Smooth muscle cell (in vitro differentiated cells): ENCODE measurements at regions not wholly inside any gene's neighbourhood (a gene's known extent, or its start where the extent isn't known, plus 50 kb on each side); places are given as distances from the start of the nearest gene placed in this dataset.
A peak's percentile ranks its signal among the peaks of the same experiment; 100 is the strongest.

Experiments used
- DNase-seq: peaks from one replicate; lab custom pipeline; 2025; ENCODE audit not compliant: unreplicated experiment; lab: John Stamatoyannopoulos, UW
- H2AFZ ChIP-seq: fragments of 200-600 bp; sonication (generic); 2 replicates; pipeline ENCODE4 v1.6.0; 2016; ENCODE audit warnings: antibody characterized with exemption, low read depth, mild to moderate bottlenecking
- H3F3A ChIP-seq: fragments of 200-600 bp; sonication (generic); 2 replicates; pipeline ENCODE4 v1.6.0; 2017; ENCODE audit warnings: antibody characterized with exemption, low read depth
- H3K27ac ChIP-seq: fragments of 200-600 bp; sonication (generic); 2 replicates; pipeline ENCODE4 v1.5.1; 2016; ENCODE audit warnings: low read depth, mild to moderate bottlenecking
- H3K27me3 ChIP-seq: fragments of 200-600 bp; sonication (generic); 2 replicates; pipeline ENCODE4 v1.6.1; 2016; ENCODE audit warnings: low read depth, mild to moderate bottlenecking
- H3K36me3 ChIP-seq: fragments of 200-600 bp; sonication (generic); 2 replicates; pipeline ENCODE4 v1.5.1; 2016; ENCODE audit warnings: low read depth
- H3K4me1 ChIP-seq: fragments of 200-600 bp; sonication (generic); 2 replicates; pipeline ENCODE4 v1.5.1; 2016; ENCODE audit warnings: low read depth
- H3K4me2 ChIP-seq: fragments of 200-600 bp; sonication (generic); 2 replicates; pipeline ENCODE4 v1.6.0; 2016; ENCODE audit warnings: mild to moderate bottlenecking
- H3K4me3 ChIP-seq: fragments of 200-600 bp; sonication (generic); 2 replicates; pipeline ENCODE4 v1.5.1; 2016; ENCODE audit warnings: mild to moderate bottlenecking
- H3K79me2 ChIP-seq: fragments of 200-600 bp; sonication (generic); 2 replicates; pipeline ENCODE4 v1.6.0; 2016; ENCODE audit warnings: low read depth, mild to moderate bottlenecking
- H3K9ac ChIP-seq: fragments of 200-600 bp; sonication (generic); 2 replicates; pipeline ENCODE4 v1.6.0; 2016; ENCODE audit warnings: low read depth
- H3K9me3 ChIP-seq: fragments of 200-600 bp; sonication (generic); replicated peaks from 2 replicates; pipeline ENCODE4 v1.5.1; 2016; ENCODE audit warnings: low read depth
- H4K20me1 ChIP-seq: fragments of 200-600 bp; sonication (generic); 2 replicates; pipeline ENCODE4 v1.6.0; 2016; ENCODE audit warnings: low read depth
- CTCF ChIP-seq: fragments of 200-600 bp; sonication (generic); IDR thresholded peaks from 2 replicates; pipeline ENCODE4 v1.5.1; 2017; ENCODE audit warnings: borderline replicate concordance, mild to moderate bottlenecking, antibody characterized with exemption; ENCODE audit not compliant: insufficient read depth, poor library complexity, severe bottlenecking
- WGBS: methylation state at CpG from one replicate; pipeline ENCODE4 v1.1.7; 2016; ENCODE audit warnings: low lambda C conversion rate; 5-methylcytosine and 5-hydroxymethylcytosine counted together

- Histone ChIP-seq H3K9me3 (no peaks in the 10 kb centered on the region), H3K27ac (peak overlapping the region; percentile 85), H3K4me3 (no peak overlapping the region), H3K27me3 (no peaks in the 10 kb centered on the region), H3K36me3 (no peaks in the 10 kb centered on the region), H3K4me2 (no peak overlapping the region), H4K20me1 (no peaks in the 10 kb centered on the region), H3K9ac (no peak overlapping the region), H2AFZ (no peak overlapping the region), H3K4me1 (peaks cover 17% of the 10 kb centered on the region), H3F3A (peaks cover 6% of the 10 kb centered on the region), H3K79me2 (no peaks in the 10 kb centered on the region)
- TF ChIP-seq CTCF = no peak
- 13% methylated on average over 6 of the region's 6 CpGs for WGBS
- no peak for DNase-seq
Measured at GRCh38 chr5:116766470-116766947, 191.9 kb upstream of the SEMA6A start.

- Histone ChIP-seq H3K4me3 (no peak overlapping the region), H3K4me2 (no peak overlapping the region), H3K36me3 (no peaks in the 10 kb centered on the region), H3K9me3 (no peaks in the 10 kb centered on the region), H4K20me1 (no peaks in the 10 kb centered on the region), H3K79me2 (no peaks in the 10 kb centered on the region), H3F3A (peaks cover 6% of the 10 kb centered on the region), H3K9ac (peak overlapping the region; percentile 39), H2AFZ (no peak overlapping the region), H3K27ac (peak overlapping the region; percentile 85), H3K27me3 (no peaks in the 10 kb centered on the region), H3K4me1 (peaks cover 22% of the 10 kb centered on the region)
- WGBS = 14% methylated on average over 1 of the region's 1 CpG
- no peak for TF ChIP-seq CTCF
- DNase-seq = no peak
Measured at GRCh38 chr5:116765441-116765840, 190.8 kb upstream of the SEMA6A start.

GRCh38 chr5:116764941-116765340, 190.3 kb upstream of the SEMA6A start:
- TF ChIP-seq CTCF = no peak
- no peak overlapping the region for H3K4me3 ChIP-seq
- H3K4me2 ChIP-seq = no peak overlapping the region
- no peak overlapping the region for H2AFZ ChIP-seq
- peaks cover 27% of the 10 kb centered on the region for H3K4me1 ChIP-seq
- DNase-seq = no peak
- H4K20me1 ChIP-seq = no peaks in the 10 kb centered on the region
- 83% methylated on average over 2 of the region's 2 CpGs for WGBS
- H3K9me3 ChIP-seq = no peaks in the 10 kb centered on the region
- no peak overlapping the region for H3K9ac ChIP-seq
- no peaks in the 10 kb centered on the region for H3K36me3 ChIP-seq
- no peaks in the 10 kb centered on the region for H3K27me3 ChIP-seq
- H3F3A ChIP-seq = peaks cover 6% of the 10 kb centered on the region
- peak overlapping the region; percentile 85 for H3K27ac ChIP-seq
- H3K79me2 ChIP-seq = no peaks in the 10 kb centered on the region
